ENCODE measurements at regions not wholly inside any gene's neighbourhood (a gene's known extent, or its start where the extent isn't known, plus 50 kb on each side); places are given as distances from the start of the nearest gene placed in this dataset.

GRCh38 chr3:189517981-189518380 is 113.2 kb upstream of the TP63 start:
- TF ChIP-seq POLR2A (IDR thresholded peaks at IDR 0.05; ENCODE audit: low read depth, low read length) = no peak
- TF ChIP-seq POLR2AphosphoS5 (IDR thresholded peaks at IDR 0.05; ENCODE audit: low read depth, low read length) = no peak

Measured in GM12892 (cell line).